SK-N-DZ (cell line): ENCODE measurements at regions not wholly inside any gene's neighbourhood (a gene's known extent, or its start where the extent isn't known, plus 50 kb on each side); places are given as distances from the start of the nearest gene placed in this dataset.

Source experiments
- DNase-seq: peaks from one replicate; pipeline ENCODE4 v3.0.0-alpha.2; 2015; ENCODE audit warnings: low spot score

- DNase-seq, result no peak
Observed at GRCh38 chr5:176733406-176734262, 76.7 kb upstream of the UNC5A start.

- no peak for DNase-seq
Observed at GRCh38 chr5:176734756-176735342, 75.5 kb upstream of the UNC5A start.

- no peak for DNase-seq
Observed at GRCh38 chr5:176735383-176736265, 74.7 kb upstream of the UNC5A start.

GRCh38 chr5:176736301-176736930 is 73.9 kb upstream of the UNC5A start:
- DNase-seq, result no peak

GRCh38 chr5:176736931-176737745 is 73.2 kb upstream of the UNC5A start:
- no peak for DNase-seq

- no peak for DNase-seq
Observed at GRCh38 chr5:176737746-176738636, 72.4 kb upstream of the UNC5A start.

- DNase-seq, result no peak
Observed at GRCh38 chr5:176738637-176739250, 71.6 kb upstream of the UNC5A start.

- peak; percentile 62 for DNase-seq
Observed at GRCh38 chr5:176739461-176740051, 70.8 kb upstream of the UNC5A start.

GRCh38 chr5:176740131-176740701 is 70.1 kb upstream of the UNC5A start:
- no peak for DNase-seq

- no peak for DNase-seq
Observed at GRCh38 chr5:176740702-176741496, 69.5 kb upstream of the UNC5A start.

- DNase-seq, result no peak
Observed at GRCh38 chr5:176741561-176742211, 68.7 kb upstream of the UNC5A start.

GRCh38 chr5:176742246-176743105 is 67.9 kb upstream of the UNC5A start:
- no peak for DNase-seq

GRCh38 chr5:176743136-176743861 is 67.1 kb upstream of the UNC5A start:
- DNase-seq, result no peak

- no peak for DNase-seq
Observed at GRCh38 chr5:176743868-176744583, 66.3 kb upstream of the UNC5A start.

GRCh38 chr5:176744584-176744965 is 65.8 kb upstream of the UNC5A start:
- DNase-seq, result no peak
